ENCODE measurements at regions not wholly inside any gene's neighbourhood (a gene's known extent, or its start where the extent isn't known, plus 50 kb on each side); places are given as distances from the start of the nearest gene placed in this dataset.

- TF ChIP-seq CTCF (IDR thresholded peaks at IDR 0.05), result no peak
- no peak for TF ChIP-seq ATF1 (CRISPR knock-in tag; IDR thresholded peaks at IDR 0.05)
- TF ChIP-seq MLX (CRISPR knock-in tag; IDR thresholded peaks at IDR 0.05), result no peak
- TF ChIP-seq HMGXB4 (CRISPR knock-in tag; IDR thresholded peaks at IDR 0.05), result no peak
- no peak for TF ChIP-seq ATF2 (CRISPR knock-in tag; IDR thresholded peaks at IDR 0.05; ENCODE audit: borderline replicate concordance, low read depth)
- TF ChIP-seq ZBTB21 (CRISPR knock-in tag; IDR thresholded peaks at IDR 0.05; ENCODE audit: borderline replicate concordance), result no peak
- TF ChIP-seq ELF4 (CRISPR knock-in tag; IDR thresholded peaks at IDR 0.05; ENCODE audit: low read depth), result no peak
- no peak for TF ChIP-seq CREB1 (CRISPR knock-in tag; IDR thresholded peaks at IDR 0.05)
- TF ChIP-seq ZBTB43 (CRISPR knock-in tag; IDR thresholded peaks at IDR 0.05), result no peak
- TF ChIP-seq ERG (CRISPR knock-in tag; IDR thresholded peaks at IDR 0.05), result no peak
- no peak for TF ChIP-seq NR3C1 (CRISPR knock-in tag; conservative IDR thresholded peaks at IDR 0.05; ENCODE audit: low read depth)
- no peak for TF ChIP-seq PREB (CRISPR knock-in tag; IDR thresholded peaks at IDR 0.05; ENCODE audit: borderline replicate concordance)
- no peak for TF ChIP-seq SP1 (CRISPR knock-in tag; conservative IDR thresholded peaks at IDR 0.05)
Observed at GRCh38 chr2:126117886-126118285, 538.1 kb upstream of the GYPC start.

Measured in WTC11 (cell line).